SK-N-SH (cell line): ENCODE measurements at regions not wholly inside any gene's neighbourhood (a gene's known extent, or its start where the extent isn't known, plus 50 kb on each side); places are given as distances from the start of the nearest gene placed in this dataset.

Experiments
- CTCF ChIA-PET: fragments of 300-600, 350-600 bp; formaldehyde crosslinking; extraction: SDS; loops from one replicate; lab custom pipeline; 2021; lab: Yijun Ruan, JAX
- POLR2A ChIA-PET: fragments of 350-600 bp; sonication (Branson Sonifier 250); formaldehyde crosslinking; extraction: SDS; loops from one replicate; lab custom pipeline; 2020; ENCODE audit warnings: antibody characterized with exemption, inconsistent platforms; lab: Yijun Ruan, JAX
- DNase-seq: peaks from one replicate; pipeline ENCODE4 v3.0.0; 2012
- H2AFZ ChIP-seq: fragments of 200-600 bp; sonication (generic); 2 replicates; pipeline ENCODE4 v1.8.1; 2016; ENCODE audit warnings: antibody characterized with exemption, mild to moderate bottlenecking, low read depth
- H3F3A ChIP-seq: fragments of 200-600 bp; sonication (generic); replicated peaks from 2 replicates; pipeline ENCODE3; 2016; ENCODE audit warnings: antibody characterized with exemption, mild to moderate bottlenecking; ENCODE audit not compliant: insufficient read depth
- H3K27ac ChIP-seq, 2 experiments: fragments of 200-500 bp in 1 of 2; fragments of 200-600 bp in 1 of 2; sonication (Bioruptor generic) in 1 of 2; sonication (generic), shearing (Covaris generic) in 1 of 2; 2 replicates each; pipeline versions ENCODE4 v1.5.1 to v1.6.1; 2014 to 2016; ENCODE audit warnings: low read depth in 2 of 2, inconsistent platforms in 1 of 2, low read length in 1 of 2, mild to moderate bottlenecking in 1 of 2, mixed read lengths in 1 of 2
- H3K27me3 ChIP-seq: fragments of 200-600 bp; sonication (generic), shearing (Covaris generic); 2 replicates; pipeline ENCODE4 v1.6.1; 2016; ENCODE audit warnings: mixed run types; ENCODE audit not compliant: insufficient read depth
- H3K36me3 ChIP-seq, 2 experiments: fragments of 200-500 bp in 1 of 2; fragments of 200-600 bp in 1 of 2; sonication (Bioruptor generic) in 1 of 2; sonication (generic) in 1 of 2; replicated peaks in 1 of 2; 2 replicates each; pipeline versions ENCODE3 to v1.5.1; 2014 to 2016; ENCODE audit warnings: low read length in 1 of 2, mild to moderate bottlenecking in 1 of 2; ENCODE audit not compliant: insufficient read depth in 2 of 2, control insufficient read depth in 1 of 2
- H3K4me1 ChIP-seq, 2 experiments: fragments of 200-500 bp in 1 of 2; fragments of 200-600 bp in 1 of 2; sonication (Bioruptor generic) in 1 of 2; sonication (generic), shearing (Covaris generic) in 1 of 2; 2 replicates each; pipeline versions ENCODE4 v1.5.1 to v1.6.1; 2014 to 2016; ENCODE audit warnings: low read depth in 1 of 2, low read length in 1 of 2, mixed run types in 1 of 2; ENCODE audit not compliant: insufficient read depth in 2 of 2, control insufficient read depth in 1 of 2
- H3K4me2 ChIP-seq: fragments of 200-600 bp; sonication (generic), shearing (Covaris generic); 2 replicates; pipeline ENCODE4 v1.6.1; 2017; ENCODE audit warnings: mixed run types
- H3K4me3 ChIP-seq, 2 experiments: fragments of 200-500 bp in 1 of 2; fragments of 200-600 bp in 1 of 2; sonication (Bioruptor generic) in 1 of 2; sonication (generic), shearing (Covaris generic) in 1 of 2; 2 replicates each; pipeline versions ENCODE4 v1.5.1 to v1.8.1; 2014 to 2016; ENCODE audit warnings: low read depth in 2 of 2, inconsistent platforms in 1 of 2, low read length in 1 of 2, mild to moderate bottlenecking in 1 of 2, mixed read lengths in 1 of 2, moderate library complexity in 1 of 2
- H3K79me2 ChIP-seq: fragments of 200-600 bp; sonication (generic); 2 replicates; pipeline ENCODE4 v1.8.1; 2017; ENCODE audit warnings: mild to moderate bottlenecking; ENCODE audit not compliant: insufficient read depth
- H3K9ac ChIP-seq: fragments of 200-600 bp; sonication (generic); 2 replicates; pipeline ENCODE4 v1.6.1; 2017; ENCODE audit warnings: mixed run types
- H3K9me2 ChIP-seq: fragments of 200-600 bp; sonication (generic); 2 replicates; pipeline ENCODE4 v1.6.1; 2017; ENCODE audit warnings: mixed run types
- H3K9me3 ChIP-seq: fragments of 200-600 bp; sonication (generic); 2 replicates; pipeline ENCODE4 v1.6.1; 2017; ENCODE audit warnings: mixed run types, mild to moderate bottlenecking, moderate library complexity
- H4K20me1 ChIP-seq: fragments of 200-600 bp; sonication (generic); 2 replicates; pipeline ENCODE4 v1.6.1; 2017; ENCODE audit warnings: mild to moderate bottlenecking, mixed run types; ENCODE audit not compliant: insufficient read depth
- CHD2 ChIP-seq: fragments of 150-350 bp; IDR thresholded peaks from 2 replicates; pipeline ENCODE4 v1.6.1; 2018; ENCODE audit warnings: low read length; ENCODE audit not compliant: partially characterized antibody
- CTCF ChIP-seq: fragments of 200-600 bp; sonication (generic); IDR thresholded peaks from 2 replicates; pipeline ENCODE4 v1.6.1; 2017; ENCODE audit warnings: antibody characterized with exemption, mild to moderate bottlenecking, moderate library complexity
- ELF1 ChIP-seq: IDR thresholded peaks from 2 replicates; pipeline ENCODE4 v1.4.0; 2012
- FOSL2 ChIP-seq: IDR thresholded peaks from 2 replicates; pipeline ENCODE4 v1.4.0; 2012; ENCODE audit warnings: low read depth, mild to moderate bottlenecking, moderate library complexity, borderline replicate concordance
- FOXJ3 ChIP-seq: sonication (generic); formaldehyde crosslinking; IDR thresholded peaks from 2 replicates; pipeline ENCODE4 v1.5.1; 2020; ENCODE audit warnings: mild to moderate bottlenecking, missing genetic modification reagents
- FOXM1 ChIP-seq: IDR thresholded peaks from 2 replicates; pipeline ENCODE4 v1.4.0; 2012; ENCODE audit warnings: low read depth, mild to moderate bottlenecking
- GATA2 ChIP-seq: sonication (generic); formaldehyde crosslinking; IDR thresholded peaks from 2 replicates; pipeline ENCODE4 v1.5.0; 2020; ENCODE audit warnings: mild to moderate bottlenecking, missing genetic modification reagents
- JUND ChIP-seq: IDR thresholded peaks from 2 replicates; pipeline ENCODE4 v1.4.0; 2012
- MAX ChIP-seq: IDR thresholded peaks from 2 replicates; pipeline ENCODE4 v1.4.0; 2012; ENCODE audit warnings: low read depth
- MEF2A ChIP-seq: IDR thresholded peaks from 2 replicates; pipeline ENCODE4 v1.4.0; 2012; ENCODE audit warnings: low read depth, borderline replicate concordance
- MXI1 ChIP-seq: IDR thresholded peaks from 2 replicates; pipeline ENCODE4 v1.6.1; 2012; ENCODE audit warnings: mild to moderate bottlenecking, low read depth, low read length, improper control_type of control experiment
- NFIC ChIP-seq: IDR thresholded peaks from 2 replicates; pipeline ENCODE4 v1.4.0; 2012; ENCODE audit warnings: borderline replicate concordance
- NRF1 ChIP-seq: IDR thresholded peaks from 2 replicates; pipeline ENCODE4 v1.6.1; 2012; ENCODE audit warnings: low read depth, mild to moderate bottlenecking, low read length
- POLR2AphosphoS5 ChIP-seq: IDR thresholded peaks from 2 replicates; pipeline ENCODE4 v1.6.1; 2012; ENCODE audit warnings: low read depth, low read length
- SMC3 ChIP-seq: IDR thresholded peaks from 2 replicates; pipeline ENCODE4 v1.6.1; 2012; ENCODE audit warnings: low read depth, low read length, improper control_type of control experiment
- TCF12 ChIP-seq: IDR thresholded peaks from 2 replicates; pipeline ENCODE4 v1.4.0; 2012
- USF2 ChIP-seq: fragments of 150-350 bp; IDR thresholded peaks from 2 replicates; pipeline ENCODE4 v1.6.1; 2017; ENCODE audit warnings: antibody characterized with exemption, low read length, low read depth, borderline replicate concordance
- YY1 ChIP-seq: IDR thresholded peaks from 2 replicates; pipeline ENCODE4 v1.4.0; 2012; ENCODE audit warnings: low read depth, mild to moderate bottlenecking
- ZBTB33 ChIP-seq: IDR thresholded peaks from 2 replicates; pipeline ENCODE4 v1.4.0; 2012; ENCODE audit warnings: low read depth, borderline replicate concordance
- WGBS: methylation state at CpG from one replicate; pipeline ENCODE4 v1.1.6; 2017; ENCODE audit warnings: low lambda C conversion rate; 5-methylcytosine and 5-hydroxymethylcytosine counted together
- TF ChIP-seq, protein P1 (sequence below): IDR thresholded peaks from 2 replicates; pipeline ENCODE4 v1.6.1; 2012; ENCODE audit warnings: mild to moderate bottlenecking, low read depth, low read length, moderate library complexity
- TF ChIP-seq, protein P2 (sequence below): IDR thresholded peaks from 2 replicates; pipeline ENCODE4 v1.4.0; 2012; ENCODE audit warnings: low read depth, borderline replicate concordance
- TF ChIP-seq, protein P3 (sequence below): IDR thresholded peaks from 2 replicates; pipeline ENCODE4; 2012

DNA sequence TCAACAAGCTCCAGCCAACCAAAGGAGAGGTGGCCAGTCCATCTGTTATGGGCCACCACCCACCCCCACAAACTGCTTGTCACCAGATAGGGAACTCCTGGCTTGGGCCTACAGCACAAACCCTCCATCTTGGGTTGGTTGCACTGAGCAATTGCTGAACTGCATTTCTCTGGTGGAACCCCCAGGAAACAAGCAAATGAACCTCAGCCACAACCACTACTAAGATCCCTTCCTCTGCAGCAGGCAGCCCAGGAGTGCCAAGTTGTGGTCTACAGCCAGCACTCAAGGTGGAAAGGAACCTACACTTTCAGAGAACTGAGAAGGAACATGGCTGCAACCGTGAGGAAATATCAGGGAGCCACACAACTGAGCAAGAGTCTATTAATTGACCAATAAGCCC is 171.6 kb downstream of the TMEM200A start:
- no peak overlapping the region for H3K4me3 ChIP-seq

DNA sequence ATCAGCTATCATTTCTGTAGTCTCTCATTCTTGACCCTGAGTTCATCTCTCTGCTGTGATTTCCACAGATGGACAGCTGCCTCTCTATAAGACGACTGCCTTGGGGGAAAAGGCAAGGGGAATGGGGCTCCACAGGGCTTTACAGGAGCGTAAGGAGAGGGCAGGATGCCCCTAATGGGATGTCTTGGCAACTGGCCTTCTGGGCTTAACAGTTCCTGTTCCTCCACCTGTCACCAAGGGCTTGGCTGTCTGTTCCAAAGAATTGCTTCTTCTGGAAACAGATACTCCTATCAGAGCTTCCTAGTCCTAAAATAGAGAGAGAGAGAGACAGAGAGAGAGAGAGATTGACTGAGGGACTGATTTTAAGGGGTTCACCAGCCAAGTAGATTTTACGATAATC is 181.9 kb downstream of the TMEM200A start:
- Histone ChIP-seq H3K27ac (no peak overlapping the region), H3K9ac (no peak overlapping the region), H3K36me3 (no peaks in the 10 kb centered on the region), H3K9me2 (no peaks in the 10 kb centered on the region), H2AFZ (no peak overlapping the region), H3K4me2 (no peak overlapping the region), H3K4me1 (no peaks in the 10 kb centered on the region), H3K79me2 (no peaks in the 10 kb centered on the region), H4K20me1 (no peaks in the 10 kb centered on the region), H3K9me3 (no peaks in the 10 kb centered on the region), H3F3A (no peaks in the 10 kb centered on the region), H3K4me3 (no peak overlapping the region), H3K27me3 (no peaks in the 10 kb centered on the region)
- POLR2A ChIA-PET = no interaction called here
- no peak for DNase-seq
- 42% methylated on average over 3 of the region's 3 CpGs for WGBS
- CTCF ChIA-PET = no interaction called here
- no peak for TF ChIP-seq ELF1
- TF ChIP-seq NFIC = no peak
- TF ChIP-seq, protein P1, sequence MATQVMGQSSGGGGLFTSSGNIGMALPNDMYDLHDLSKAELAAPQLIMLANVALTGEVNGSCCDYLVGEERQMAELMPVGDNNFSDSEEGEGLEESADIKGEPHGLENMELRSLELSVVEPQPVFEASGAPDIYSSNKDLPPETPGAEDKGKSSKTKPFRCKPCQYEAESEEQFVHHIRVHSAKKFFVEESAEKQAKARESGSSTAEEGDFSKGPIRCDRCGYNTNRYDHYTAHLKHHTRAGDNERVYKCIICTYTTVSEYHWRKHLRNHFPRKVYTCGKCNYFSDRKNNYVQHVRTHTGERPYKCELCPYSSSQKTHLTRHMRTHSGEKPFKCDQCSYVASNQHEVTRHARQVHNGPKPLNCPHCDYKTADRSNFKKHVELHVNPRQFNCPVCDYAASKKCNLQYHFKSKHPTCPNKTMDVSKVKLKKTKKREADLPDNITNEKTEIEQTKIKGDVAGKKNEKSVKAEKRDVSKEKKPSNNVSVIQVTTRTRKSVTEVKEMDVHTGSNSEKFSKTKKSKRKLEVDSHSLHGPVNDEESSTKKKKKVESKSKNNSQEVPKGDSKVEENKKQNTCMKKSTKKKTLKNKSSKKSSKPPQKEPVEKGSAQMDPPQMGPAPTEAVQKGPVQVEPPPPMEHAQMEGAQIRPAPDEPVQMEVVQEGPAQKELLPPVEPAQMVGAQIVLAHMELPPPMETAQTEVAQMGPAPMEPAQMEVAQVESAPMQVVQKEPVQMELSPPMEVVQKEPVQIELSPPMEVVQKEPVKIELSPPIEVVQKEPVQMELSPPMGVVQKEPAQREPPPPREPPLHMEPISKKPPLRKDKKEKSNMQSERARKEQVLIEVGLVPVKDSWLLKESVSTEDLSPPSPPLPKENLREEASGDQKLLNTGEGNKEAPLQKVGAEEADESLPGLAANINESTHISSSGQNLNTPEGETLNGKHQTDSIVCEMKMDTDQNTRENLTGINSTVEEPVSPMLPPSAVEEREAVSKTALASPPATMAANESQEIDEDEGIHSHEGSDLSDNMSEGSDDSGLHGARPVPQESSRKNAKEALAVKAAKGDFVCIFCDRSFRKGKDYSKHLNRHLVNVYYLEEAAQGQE = no peak
- no peak for TF ChIP-seq ZBTB33
- no peak for TF ChIP-seq POLR2AphosphoS5
- no peak for TF ChIP-seq CHD2
- no peak for TF ChIP-seq CTCF

More for the DNA sequence above, 171.6 kb downstream of the TMEM200A start:
- peaks cover 10% of the 10 kb centered on the region; the same call in 1 of the 2 replicates for H3K9me3 ChIP-seq
- no peaks in the 10 kb centered on the region for H3K27me3 ChIP-seq
- 8% methylated on average over 1 of the region's 1 CpG for WGBS
- H2AFZ ChIP-seq = no peak overlapping the region
- CTCF ChIA-PET = no interaction called here
- H3K36me3 ChIP-seq = no peaks in the 10 kb centered on the region
- no peak for DNase-seq
- no peak overlapping the region for H3K9ac ChIP-seq
- H3K9me2 ChIP-seq = no peaks in the 10 kb centered on the region
- TF ChIP-seq FOXM1 = no peak
- no peak for TF ChIP-seq FOSL2
- TF ChIP-seq MAX = no peak
- TF ChIP-seq, protein P2, sequence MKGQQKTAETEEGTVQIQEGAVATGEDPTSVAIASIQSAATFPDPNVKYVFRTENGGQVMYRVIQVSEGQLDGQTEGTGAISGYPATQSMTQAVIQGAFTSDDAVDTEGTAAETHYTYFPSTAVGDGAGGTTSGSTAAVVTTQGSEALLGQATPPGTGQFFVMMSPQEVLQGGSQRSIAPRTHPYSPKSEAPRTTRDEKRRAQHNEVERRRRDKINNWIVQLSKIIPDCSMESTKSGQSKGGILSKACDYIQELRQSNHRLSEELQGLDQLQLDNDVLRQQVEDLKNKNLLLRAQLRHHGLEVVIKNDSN = no peak
- no peak for TF ChIP-seq GATA2 (CRISPR knock-in tag)
- TF ChIP-seq, protein P3, sequence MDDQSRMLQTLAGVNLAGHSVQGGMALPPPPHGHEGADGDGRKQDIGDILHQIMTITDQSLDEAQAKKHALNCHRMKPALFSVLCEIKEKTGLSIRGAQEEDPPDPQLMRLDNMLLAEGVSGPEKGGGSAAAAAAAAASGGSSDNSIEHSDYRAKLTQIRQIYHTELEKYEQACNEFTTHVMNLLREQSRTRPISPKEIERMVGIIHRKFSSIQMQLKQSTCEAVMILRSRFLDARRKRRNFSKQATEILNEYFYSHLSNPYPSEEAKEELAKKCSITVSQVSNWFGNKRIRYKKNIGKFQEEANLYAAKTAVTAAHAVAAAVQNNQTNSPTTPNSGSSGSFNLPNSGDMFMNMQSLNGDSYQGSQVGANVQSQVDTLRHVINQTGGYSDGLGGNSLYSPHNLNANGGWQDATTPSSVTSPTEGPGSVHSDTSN = no peak
- no peak for TF ChIP-seq MXI1
- no peak for TF ChIP-seq NRF1
- no peak for TF ChIP-seq FOXJ3
- TF ChIP-seq YY1 = no peak
- no peak for TF ChIP-seq SMC3
- no peak for TF ChIP-seq JUND
- no peak for TF ChIP-seq TCF12
- TF ChIP-seq USF2 = no peak
- no peak for TF ChIP-seq MEF2A
- no peaks in the 10 kb centered on the region for H3K4me1 ChIP-seq
- no peaks in the 10 kb centered on the region for H3F3A ChIP-seq
- H3K27ac ChIP-seq = no peak overlapping the region
- H4K20me1 ChIP-seq = no peaks in the 10 kb centered on the region
- POLR2A ChIA-PET = no interaction called here
- no peaks in the 10 kb centered on the region for H3K79me2 ChIP-seq
- H3K4me2 ChIP-seq = no peak overlapping the region
